Left forelimb (tissue), 1 donor: ENCODE measurements at regions not wholly inside any gene's neighbourhood (a gene's known extent, or its start where the extent isn't known, plus 50 kb on each side); places are given as distances from the start of the nearest gene placed in this dataset.
"Not testable (repeated sequence)": the region's sequence is repeated elsewhere in the genome, so short reads cannot be mapped to it uniquely, and the experiment has no call there.

Experiments used
- DNase-seq: peaks from one replicate; pipeline ENCODE4 v3.0.0-alpha.2; 2018; ENCODE audit warnings: low spot score

GRCh38 chr7:41466760-41467384, 236.0 kb downstream of the INHBA start:
- DNase-seq = no peak

GRCh38 chr7:41465571-41465970, 237.3 kb downstream of the INHBA start:
- no peak for DNase-seq

GRCh38 chr7:41463770-41464470, 239.0 kb downstream of the INHBA start:
- DNase-seq = no peak

DNA sequence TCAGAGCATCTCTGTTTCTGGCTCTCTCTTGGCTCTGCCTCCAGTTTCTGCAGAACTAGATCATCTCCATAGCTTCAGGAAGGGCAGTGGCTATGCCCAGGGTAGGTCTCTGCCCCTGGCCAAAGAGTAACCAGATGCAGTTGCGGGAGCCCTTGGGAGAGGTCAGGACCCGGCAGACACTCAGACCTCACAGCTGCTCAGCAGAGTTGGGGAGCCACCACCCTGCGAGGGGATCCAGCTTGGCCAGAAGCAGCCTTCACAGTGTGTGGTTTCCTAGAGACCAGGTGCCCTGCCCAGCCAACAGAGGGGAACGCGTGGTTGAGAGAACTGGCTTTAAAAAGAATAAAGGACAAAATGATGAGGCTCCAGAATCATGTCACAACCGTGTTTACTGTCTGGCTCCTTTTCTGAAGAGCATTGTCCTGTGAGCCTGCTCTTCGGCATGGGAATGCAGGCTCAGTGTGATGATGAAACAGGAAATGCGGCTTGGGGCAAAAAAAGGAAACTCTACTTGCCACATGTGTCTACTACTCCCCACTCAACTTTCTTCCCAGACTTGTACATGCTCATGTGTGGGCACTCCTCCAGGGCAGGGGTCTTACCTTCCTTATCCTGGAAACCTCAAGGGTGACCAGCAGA, 243.1 kb downstream of the INHBA start:
- no peak for DNase-seq

DNA sequence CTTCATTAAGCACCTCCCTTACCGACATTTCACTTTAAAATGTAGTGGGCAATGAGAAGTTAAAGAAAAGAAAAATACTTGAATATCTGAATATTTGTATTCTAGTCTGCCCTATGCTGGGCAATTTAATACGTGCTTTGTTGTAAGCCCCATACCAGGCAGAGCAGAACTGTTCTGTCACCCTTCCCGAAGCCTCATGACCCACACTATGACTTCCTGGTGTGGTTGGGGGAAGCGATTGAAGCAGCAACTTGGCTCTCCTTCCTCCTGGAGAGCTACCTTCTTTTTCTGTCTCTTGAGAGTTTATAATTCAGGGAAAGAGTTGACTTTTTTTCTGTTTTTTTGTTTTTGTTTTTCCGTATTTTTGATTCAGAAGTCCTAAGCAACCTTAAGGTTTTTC, 243.7 kb downstream of the INHBA start:
- no peak for DNase-seq

DNA sequence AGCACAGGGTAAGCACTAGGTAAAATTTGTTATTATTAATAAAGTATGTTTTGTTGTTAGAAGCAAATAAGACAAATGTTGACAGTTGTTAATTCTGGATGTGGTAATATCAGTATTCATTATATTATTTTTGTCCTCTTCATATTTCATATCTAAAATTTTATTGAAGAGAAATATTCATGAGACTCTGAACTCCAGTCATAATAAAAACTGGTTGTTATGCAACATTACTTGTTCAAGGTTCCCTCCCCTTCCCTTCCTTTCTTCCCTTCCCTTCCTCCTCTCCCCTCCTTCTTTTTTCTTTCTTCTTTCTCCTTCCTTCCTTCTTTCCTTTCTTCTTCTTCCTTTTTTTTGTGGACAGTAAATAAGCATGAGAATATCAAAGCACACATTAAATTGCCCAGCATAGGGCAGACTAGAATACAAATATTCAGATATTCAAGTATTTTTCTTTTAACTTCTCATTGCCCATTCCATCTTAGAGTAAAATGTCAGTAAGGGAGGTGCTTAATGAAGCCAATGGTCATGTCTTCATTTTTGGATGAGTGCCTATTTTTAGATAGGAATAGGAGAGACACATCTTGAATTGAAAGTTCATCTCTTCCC, 245.0 kb downstream of the INHBA start:
- no peak for DNase-seq

DNA sequence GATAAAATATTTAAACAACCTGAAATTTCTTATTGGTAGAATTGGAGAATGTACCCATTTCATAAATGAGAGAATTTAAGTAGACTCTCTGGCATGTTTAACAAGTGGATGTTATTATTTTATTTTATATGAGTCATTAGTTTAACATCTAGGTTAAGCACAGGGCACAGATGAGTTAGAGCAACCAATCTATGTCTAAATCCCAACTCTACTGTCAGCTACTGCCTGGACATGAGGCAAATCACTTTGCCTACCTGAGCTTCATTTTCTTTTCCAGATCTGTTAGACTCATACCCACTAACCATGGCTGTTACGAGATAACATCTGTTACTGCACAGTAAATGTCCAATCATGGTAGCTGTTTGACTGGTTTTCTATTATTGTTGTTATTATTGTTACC, 251.1 kb downstream of the INHBA start:
- DNase-seq = no peak

DNA sequence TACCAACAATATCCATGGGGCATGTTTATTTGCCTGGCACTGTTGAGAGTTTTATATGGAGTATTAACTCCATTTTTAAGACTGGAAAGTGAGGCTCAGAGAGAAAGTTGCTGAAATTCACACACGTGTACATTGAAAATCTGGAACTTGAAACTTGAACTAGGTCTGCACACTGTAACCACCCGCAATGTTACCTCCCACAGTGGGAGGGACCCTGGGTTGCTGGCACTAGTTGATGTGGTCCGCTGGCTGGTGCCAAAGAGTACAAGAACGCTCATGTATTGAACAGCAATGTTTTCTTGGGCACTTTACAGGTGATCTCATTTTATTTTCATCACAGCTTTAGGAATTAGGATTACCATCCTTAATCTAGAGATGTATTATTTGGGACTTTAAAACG, 253.2 kb downstream of the INHBA start:
- DNase-seq = no peak

DNA sequence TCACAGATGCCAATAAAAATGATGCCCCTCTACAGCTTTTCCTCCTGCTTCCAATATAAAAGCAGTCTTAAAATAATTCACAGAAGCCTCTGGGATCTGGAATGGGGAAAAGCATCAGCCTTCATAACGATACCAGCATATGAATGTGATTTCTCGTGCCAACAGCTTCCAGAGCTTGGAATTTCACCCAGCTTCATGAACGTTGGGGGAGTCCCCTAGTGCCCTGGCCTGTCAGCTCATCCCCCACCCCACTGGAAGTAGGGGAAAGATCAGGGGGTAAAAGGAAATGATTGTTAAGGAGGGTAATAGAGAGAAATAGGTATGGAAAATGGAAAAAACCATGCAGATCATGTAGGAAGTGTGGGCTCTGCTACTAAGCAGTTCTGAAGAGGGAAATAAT, 253.6 kb downstream of the INHBA start:
- no peak for DNase-seq

- no peak for DNase-seq
Observed at GRCh38 chr7:41448104-41448503, 254.8 kb downstream of the INHBA start.

DNA sequence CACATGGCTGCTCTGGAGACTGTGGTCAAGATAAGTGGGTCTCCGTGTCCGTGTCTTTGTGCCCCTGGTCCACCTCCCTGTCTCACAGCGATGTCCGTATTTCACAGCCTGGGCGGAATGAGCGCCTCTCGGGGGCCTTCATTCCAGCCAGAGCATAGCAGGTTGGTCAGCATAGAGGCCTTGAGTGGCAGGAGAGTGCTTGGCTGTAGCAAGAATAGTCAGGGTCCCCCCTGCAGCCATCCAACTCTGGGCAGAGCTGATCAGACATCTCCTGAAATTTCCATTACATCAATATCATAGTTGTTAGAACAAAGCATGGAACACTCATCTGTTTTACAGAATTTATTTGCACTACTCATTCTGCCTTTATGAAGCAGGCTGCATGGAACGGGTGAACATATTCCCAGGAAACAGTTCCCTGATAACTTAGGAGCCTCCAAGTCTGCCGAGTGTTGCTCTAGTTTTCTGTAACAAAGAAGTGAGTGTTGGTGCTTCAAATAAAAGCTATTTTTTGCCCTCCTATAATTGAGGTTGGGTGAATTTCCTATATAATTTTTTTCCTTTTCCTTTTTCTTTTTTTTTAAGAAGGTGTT, 255.3 kb downstream of the INHBA start:
- no peak for DNase-seq

DNA sequence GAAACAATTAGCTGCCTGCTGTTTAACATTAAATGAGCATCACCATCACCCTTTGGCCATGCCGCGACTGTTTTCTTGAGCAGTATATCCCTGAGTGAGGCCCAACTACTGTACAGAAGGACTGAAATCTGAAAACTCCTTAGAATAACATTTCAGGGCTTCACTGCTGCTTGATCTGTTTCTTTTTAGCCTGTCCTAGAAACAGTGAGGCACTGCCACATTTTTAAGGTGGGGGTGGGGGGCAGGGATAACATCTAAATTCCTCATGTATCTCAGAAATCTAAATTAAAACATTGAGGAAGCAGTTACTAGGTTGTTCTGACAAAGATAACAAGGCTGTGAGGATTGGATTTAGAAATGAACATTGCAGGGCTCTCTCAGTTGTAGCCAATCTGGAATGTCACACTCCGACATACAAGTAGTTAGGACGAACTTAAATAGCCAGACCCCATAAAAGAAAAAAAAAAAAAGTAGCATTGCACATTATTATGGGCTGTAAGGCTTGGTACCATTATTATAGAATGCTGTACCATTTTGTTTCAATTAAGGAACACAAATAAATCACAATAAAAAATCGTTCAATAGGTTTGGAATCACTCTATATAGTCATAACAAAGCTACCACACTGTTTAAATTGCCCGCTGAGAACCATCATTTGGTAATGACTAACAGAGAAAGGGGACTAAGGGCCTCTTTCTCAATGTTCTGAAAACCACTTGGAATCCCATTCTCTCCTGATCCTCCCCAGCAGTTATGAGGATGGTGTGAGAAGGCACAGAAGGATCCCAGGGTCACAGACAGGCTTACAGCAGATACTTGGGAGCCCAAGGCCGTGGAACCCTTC, 256.1 kb downstream of the INHBA start:
- no peak for DNase-seq

DNA sequence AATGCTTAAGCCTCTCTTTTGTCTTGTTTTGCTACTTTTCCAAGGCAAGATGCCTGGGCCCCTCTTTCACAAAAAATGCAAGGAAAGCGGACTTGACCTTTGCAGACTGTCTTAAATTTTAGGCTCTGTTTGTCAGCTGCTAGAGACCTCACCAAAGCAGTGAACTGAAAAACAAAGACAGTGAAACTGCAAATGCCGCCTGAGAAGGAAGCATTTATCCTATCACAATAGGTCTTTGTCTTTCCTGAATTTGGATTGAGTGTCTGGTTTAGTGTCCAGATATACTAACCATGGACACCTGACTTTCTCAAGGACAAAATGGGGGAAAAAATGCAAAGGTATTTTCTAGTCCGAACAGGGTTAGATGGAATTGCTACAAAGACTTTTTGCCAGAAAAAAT, 256.9 kb downstream of the INHBA start:
- DNase-seq = no peak

DNA sequence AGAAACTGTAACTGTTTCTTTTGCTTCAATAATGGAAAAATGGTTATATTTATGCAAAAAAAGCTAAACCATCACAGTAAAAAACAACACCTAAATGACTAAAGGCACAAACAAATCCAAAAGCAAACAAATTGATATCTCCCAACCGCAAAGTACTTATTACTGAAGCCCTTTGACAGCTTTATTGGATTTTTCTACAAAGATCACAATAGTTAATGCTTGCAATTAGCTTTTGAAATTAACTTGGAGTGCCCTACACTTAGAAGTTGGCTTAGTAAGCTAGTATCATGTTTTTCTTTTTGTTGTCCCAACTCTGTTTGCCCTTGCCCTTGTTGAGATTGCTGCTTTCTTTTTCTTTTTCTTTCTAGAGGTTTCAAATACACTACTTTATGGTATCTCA, 257.5 kb downstream of the INHBA start:
- no peak for DNase-seq

- DNase-seq = no peak
Observed at GRCh38 chr7:41439515-41439879, 263.4 kb downstream of the INHBA start.

GRCh38 chr7:41438705-41439514, 264.0 kb downstream of the INHBA start:
- no peak for DNase-seq

GRCh38 chr7:41437257-41438196, 265.4 kb downstream of the INHBA start:
- DNase-seq = no peak

- no peak for DNase-seq
Observed at GRCh38 chr7:41436139-41436538, 266.8 kb downstream of the INHBA start.

DNA sequence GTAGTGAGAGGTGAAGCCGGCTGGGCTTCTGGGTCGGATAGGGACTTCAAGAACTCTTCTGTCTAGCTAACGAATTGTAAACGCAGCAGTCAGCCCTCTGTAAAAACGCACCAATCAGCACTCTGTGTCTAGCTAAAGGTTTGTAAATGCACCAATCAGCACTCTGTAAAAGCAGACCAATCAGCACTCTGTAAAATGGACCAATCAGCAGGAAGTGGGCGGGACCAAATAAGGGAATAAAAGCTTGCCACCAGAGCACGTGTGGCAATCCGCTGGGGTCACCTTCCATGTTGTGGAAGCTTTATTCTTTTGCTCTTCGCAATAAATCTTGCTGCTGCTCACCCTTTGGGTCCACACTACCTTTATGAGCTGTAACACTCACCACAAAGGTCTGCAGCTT, 267.9 kb downstream of the INHBA start:
- not testable (repeated sequence) for DNase-seq

DNA sequence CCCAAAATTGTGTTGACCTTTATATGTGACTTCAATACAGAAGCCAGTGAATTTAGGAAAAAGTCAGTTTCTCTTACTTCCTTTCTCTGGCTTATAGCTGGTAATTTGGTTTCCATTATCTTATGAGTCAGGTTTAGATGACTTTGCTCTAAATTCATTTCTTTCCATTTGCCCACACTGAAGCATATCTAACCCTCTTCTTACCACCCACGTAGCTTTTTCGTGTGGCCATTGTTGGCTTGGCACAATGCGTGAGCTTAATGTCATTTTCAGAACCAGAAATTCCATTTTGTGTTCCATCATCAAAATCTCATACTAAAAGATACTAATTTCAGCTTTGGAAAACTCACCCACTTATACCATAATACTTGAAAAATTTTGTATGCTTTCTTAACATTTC, 271.2 kb downstream of the INHBA start:
- DNase-seq = no peak
